K562 (cell line): ENCODE measurements at regions not wholly inside any gene's neighbourhood (a gene's known extent, or its start where the extent isn't known, plus 50 kb on each side); places are given as distances from the start of the nearest gene placed in this dataset.

Source experiments
- EP300 ChIP-seq: IDR thresholded peaks from 2 replicates; pipeline ENCODE4 v1.6.1; 2012; ENCODE audit warnings: low read length, improper control_type of control experiment
- JUNB ChIP-seq: fragments of 450-650 bp; formaldehyde crosslinking; conservative IDR thresholded peaks from 2 replicates; pipeline ENCODE4 v1.4.0; 2020; ENCODE audit warnings: mild to moderate bottlenecking
- NR2C2 ChIP-seq, 2 experiments: fragments of 200-800 bp in 1 of 2; sonication (Bioruptor generic) in 1 of 2; sonication (generic) in 1 of 2; formaldehyde crosslinking in 1 of 2; IDR thresholded peaks; 2 replicates each; pipeline versions ENCODE4 v1.6.1 to v1.8.0; 2016 to 2022; ENCODE audit warnings: mild to moderate bottlenecking in 1 of 2, missing compliant biosample characterization in 1 of 2, missing genetic modification characterization in 1 of 2, missing genetic modification reagents in 1 of 2
- PHF8 ChIP-seq: fragments of 200-600 bp; sonication (generic); IDR thresholded peaks from 2 replicates; pipeline ENCODE4 v1.6.1; 2012; ENCODE audit warnings: mixed run types, mild to moderate bottlenecking, inconsistent platforms, low read length, moderate library complexity, borderline replicate concordance
- RBM17 ChIP-seq: fragments of 200-400 bp; formaldehyde crosslinking; IDR thresholded peaks from 2 replicates; pipeline ENCODE4 v1.6.1; 2017; ENCODE audit warnings: low read depth, mild to moderate bottlenecking, low read length, borderline replicate concordance
- TF ChIP-seq, protein P1 (sequence below): fragments of 200-800 bp; sonication (Bioruptor generic); IDR thresholded peaks from 2 replicates; pipeline ENCODE4 v1.6.1; 2016; ENCODE audit warnings: missing genetic modification characterization, missing compliant biosample characterization

DNA sequence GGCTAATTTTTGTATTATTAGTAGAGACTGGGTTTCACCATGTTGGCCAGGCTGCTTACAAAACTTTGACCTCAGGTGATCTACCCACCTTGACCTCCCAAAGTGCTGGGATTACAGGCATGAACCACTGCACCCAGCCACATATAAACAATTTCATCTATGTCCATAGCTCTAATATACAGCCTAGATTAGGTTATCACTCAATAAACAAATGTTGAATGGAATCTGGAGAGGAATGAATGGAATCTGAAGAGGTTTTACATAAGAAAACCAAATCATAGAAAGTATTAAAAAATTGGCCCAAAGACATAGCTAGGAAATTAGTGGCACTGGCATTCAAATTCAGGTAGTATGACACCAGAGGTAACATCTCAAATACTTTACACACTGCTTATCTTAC lies 1401.4 kb upstream of the TENM4 start:
- TF ChIP-seq RBM17 = no peak
- TF ChIP-seq NR2C2 (CRISPR knock-in tag; IDR thresholded peaks at IDR 0.05) = no peak
- no peak for TF ChIP-seq NR2C2 (tag; IDR thresholded peaks at IDR 0.05)
- TF ChIP-seq PHF8 = no peak
- TF ChIP-seq, protein P1, sequence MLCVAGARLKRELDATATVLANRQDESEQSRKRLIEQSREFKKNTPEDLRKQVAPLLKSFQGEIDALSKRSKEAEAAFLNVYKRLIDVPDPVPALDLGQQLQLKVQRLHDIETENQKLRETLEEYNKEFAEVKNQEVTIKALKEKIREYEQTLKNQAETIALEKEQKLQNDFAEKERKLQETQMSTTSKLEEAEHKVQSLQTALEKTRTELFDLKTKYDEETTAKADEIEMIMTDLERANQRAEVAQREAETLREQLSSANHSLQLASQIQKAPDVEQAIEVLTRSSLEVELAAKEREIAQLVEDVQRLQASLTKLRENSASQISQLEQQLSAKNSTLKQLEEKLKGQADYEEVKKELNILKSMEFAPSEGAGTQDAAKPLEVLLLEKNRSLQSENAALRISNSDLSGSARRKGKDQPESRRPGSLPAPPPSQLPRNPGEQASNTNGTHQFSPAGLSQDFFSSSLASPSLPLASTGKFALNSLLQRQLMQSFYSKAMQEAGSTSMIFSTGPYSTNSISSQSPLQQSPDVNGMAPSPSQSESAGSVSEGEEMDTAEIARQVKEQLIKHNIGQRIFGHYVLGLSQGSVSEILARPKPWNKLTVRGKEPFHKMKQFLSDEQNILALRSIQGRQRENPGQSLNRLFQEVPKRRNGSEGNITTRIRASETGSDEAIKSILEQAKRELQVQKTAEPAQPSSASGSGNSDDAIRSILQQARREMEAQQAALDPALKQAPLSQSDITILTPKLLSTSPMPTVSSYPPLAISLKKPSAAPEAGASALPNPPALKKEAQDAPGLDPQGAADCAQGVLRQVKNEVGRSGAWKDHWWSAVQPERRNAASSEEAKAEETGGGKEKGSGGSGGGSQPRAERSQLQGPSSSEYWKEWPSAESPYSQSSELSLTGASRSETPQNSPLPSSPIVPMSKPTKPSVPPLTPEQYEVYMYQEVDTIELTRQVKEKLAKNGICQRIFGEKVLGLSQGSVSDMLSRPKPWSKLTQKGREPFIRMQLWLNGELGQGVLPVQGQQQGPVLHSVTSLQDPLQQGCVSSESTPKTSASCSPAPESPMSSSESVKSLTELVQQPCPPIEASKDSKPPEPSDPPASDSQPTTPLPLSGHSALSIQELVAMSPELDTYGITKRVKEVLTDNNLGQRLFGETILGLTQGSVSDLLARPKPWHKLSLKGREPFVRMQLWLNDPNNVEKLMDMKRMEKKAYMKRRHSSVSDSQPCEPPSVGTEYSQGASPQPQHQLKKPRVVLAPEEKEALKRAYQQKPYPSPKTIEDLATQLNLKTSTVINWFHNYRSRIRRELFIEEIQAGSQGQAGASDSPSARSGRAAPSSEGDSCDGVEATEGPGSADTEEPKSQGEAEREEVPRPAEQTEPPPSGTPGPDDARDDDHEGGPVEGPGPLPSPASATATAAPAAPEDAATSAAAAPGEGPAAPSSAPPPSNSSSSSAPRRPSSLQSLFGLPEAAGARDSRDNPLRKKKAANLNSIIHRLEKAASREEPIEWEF (CRISPR knock-in tag) = no peak
- TF ChIP-seq EP300 = no peak
- no peak for TF ChIP-seq JUNB (CRISPR knock-in tag)
